Suprapubic skin (tissue), 4 donors: ENCODE measurements at regions not wholly inside any gene's neighbourhood (a gene's known extent, or its start where the extent isn't known, plus 50 kb on each side); places are given as distances from the start of the nearest gene placed in this dataset.

Experiments
- DNase-seq, 2 donors: peaks; one replicate each; pipeline ENCODE4 v3.0.0-alpha.2; 2019; ENCODE audit warnings: low spot score in 2 of 2
- H3K27ac ChIP-seq: fragments of 200-600 bp; sonication (generic); one replicate; pipeline ENCODE4 v1.5.1; 2019
- H3K27me3 ChIP-seq: fragments of 200-600 bp; sonication (generic); one replicate; pipeline ENCODE4 v1.5.1; 2019
- H3K36me3 ChIP-seq: fragments of 200-600 bp; sonication (generic); one replicate; pipeline ENCODE4 v1.5.1; 2019
- H3K4me1 ChIP-seq: fragments of 200-600 bp; sonication (generic); one replicate; pipeline ENCODE4 v1.5.1; 2019
- H3K4me3 ChIP-seq: fragments of 200-600 bp; sonication (generic); one replicate; pipeline ENCODE4 v1.5.1; 2019; ENCODE audit warnings: mild to moderate bottlenecking
- H3K9me3 ChIP-seq: fragments of 200-600 bp; sonication (generic); one replicate; pipeline ENCODE4 v1.5.1; 2019
- CTCF ChIP-seq, 2 donors: fragments of 200-600 bp in 1 of 2; fragments of 450-650 bp in 1 of 2; sonication (generic) in 1 of 2; IDR thresholded peaks; one replicate each; pipeline ENCODE4 v1.5.1; 2016 to 2019; ENCODE audit warnings: antibody characterized with exemption in 2 of 2, mild to moderate bottlenecking in 1 of 2, moderate library complexity in 1 of 2
- EP300 ChIP-seq: sonication (generic); formaldehyde crosslinking; IDR thresholded peaks from one replicate; pipeline ENCODE4 v1.6.1; 2017; ENCODE audit warnings: antibody characterized with exemption
- POLR2A ChIP-seq, 2 donors: fragments of 450-650 bp; IDR thresholded peaks; one replicate each; pipeline ENCODE4 v1.6.1; 2017; ENCODE audit warnings: antibody characterized with exemption in 2 of 2, mild to moderate bottlenecking in 2 of 2, moderate library complexity in 2 of 2
- POLR2AphosphoS5 ChIP-seq, 3 donors: sonication (generic); formaldehyde crosslinking; IDR thresholded peaks; one replicate each; pipeline ENCODE4 v1.6.1; 2017; ENCODE audit warnings: antibody characterized with exemption in 3 of 3
- WGBS: methylation state at CpG from one replicate; pipeline ENCODE4 v1.1.5; 2018; 5-methylcytosine and 5-hydroxymethylcytosine counted together

GRCh38 chr13:47472516-47472915, 528.6 kb downstream of the SUCLA2 start:
- DNase-seq: no peak
- no peaks in the 10 kb centered on the region for H3K4me1 ChIP-seq
- TF ChIP-seq POLR2AphosphoS5 (IDR thresholded peaks at IDR 0.05) (no peak), CTCF (IDR thresholded peaks at IDR 0.05) (no peak)
- H3K4me3 ChIP-seq: no peak overlapping the region
- no peak overlapping the region for H3K27ac ChIP-seq
- H3K27me3 ChIP-seq: no peaks in the 10 kb centered on the region
- WGBS: 27% methylated on average over 2 of the region's 2 CpGs
- no peaks in the 10 kb centered on the region for H3K9me3 ChIP-seq
- no peaks in the 10 kb centered on the region for H3K36me3 ChIP-seq

GRCh38 chr13:47463726-47464125, 537.3 kb downstream of the SUCLA2 start:
- WGBS: 55% methylated on average over 2 of the region's 6 CpGs
- Histone ChIP-seq H3K27ac (no peak overlapping the region), H3K4me3 (no peak overlapping the region), H3K36me3 (no peaks in the 10 kb centered on the region), H3K27me3 (no peaks in the 10 kb centered on the region), H3K9me3 (no peaks in the 10 kb centered on the region), H3K4me1 (no peaks in the 10 kb centered on the region)
- no peak for DNase-seq
- no peak for TF ChIP-seq POLR2A (IDR thresholded peaks at IDR 0.05)
- TF ChIP-seq POLR2AphosphoS5 (IDR thresholded peaks at IDR 0.05): no peak
- TF ChIP-seq CTCF (IDR thresholded peaks at IDR 0.05): no peak
- TF ChIP-seq EP300: no peak

DNA sequence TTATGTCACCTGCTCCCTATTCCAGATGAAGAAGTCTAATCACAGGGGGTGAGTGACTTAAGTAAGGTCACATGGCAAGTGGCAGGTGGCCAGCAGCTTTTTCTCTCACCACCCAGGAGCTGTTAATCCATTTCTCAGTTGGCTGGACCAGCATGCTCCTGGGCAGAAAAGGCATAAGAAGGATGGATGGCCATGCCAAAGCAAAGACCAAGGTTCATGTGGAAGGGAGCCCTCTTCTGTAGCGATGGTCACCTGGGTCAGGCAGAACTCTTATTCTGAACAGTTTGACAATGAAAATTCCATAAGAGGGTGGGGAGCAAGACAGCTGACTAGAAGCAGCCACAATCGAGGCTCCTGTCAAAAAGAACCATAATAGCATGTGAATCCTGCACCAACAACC, 538.1 kb downstream of the SUCLA2 start:
- Histone ChIP-seq H3K9me3 (no peaks in the 10 kb centered on the region), H3K36me3 (no peaks in the 10 kb centered on the region), H3K4me1 (no peaks in the 10 kb centered on the region), H3K27ac (no peak overlapping the region), H3K27me3 (no peaks in the 10 kb centered on the region), H3K4me3 (no peak overlapping the region)
- DNase-seq: no peak
- WGBS: 82% methylated on average over 2 of the region's 2 CpGs
- no peak for TF ChIP-seq POLR2AphosphoS5 (IDR thresholded peaks at IDR 0.05)
- no peak for TF ChIP-seq POLR2A (IDR thresholded peaks at IDR 0.05)
- TF ChIP-seq CTCF (IDR thresholded peaks at IDR 0.05): no peak
- TF ChIP-seq EP300: no peak

DNA sequence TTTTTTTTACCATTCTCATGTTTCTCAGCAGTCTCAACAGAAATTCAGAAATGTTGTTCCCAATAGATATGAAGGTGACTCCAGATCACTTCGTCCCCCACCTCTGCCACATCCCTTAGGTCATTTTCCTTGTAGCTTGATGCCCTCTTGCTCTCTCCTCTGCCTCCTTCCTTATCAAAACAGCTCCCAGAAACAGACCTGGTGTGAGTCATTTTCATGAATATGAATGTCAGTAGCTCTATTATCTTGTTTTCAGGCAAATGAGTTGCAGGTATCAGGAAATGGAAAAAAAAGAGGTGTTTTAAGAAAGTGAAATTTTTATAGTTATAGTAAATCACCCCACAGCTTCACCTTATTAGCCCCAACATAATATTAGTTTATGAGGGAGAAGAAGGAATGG, 539.3 kb downstream of the SUCLA2 start:
- H3K4me3 ChIP-seq: no peak overlapping the region
- 83% methylated on average over 1 of the region's 1 CpG for WGBS
- no peak for DNase-seq
- TF ChIP-seq CTCF (IDR thresholded peaks at IDR 0.05) (no peak), POLR2AphosphoS5 (IDR thresholded peaks at IDR 0.05) (no peak), POLR2A (IDR thresholded peaks at IDR 0.05) (no peak), EP300 (no peak)
- H3K27ac ChIP-seq: no peak overlapping the region
- no peaks in the 10 kb centered on the region for H3K4me1 ChIP-seq
- no peaks in the 10 kb centered on the region for H3K36me3 ChIP-seq
- H3K27me3 ChIP-seq: no peaks in the 10 kb centered on the region
- H3K9me3 ChIP-seq: no peaks in the 10 kb centered on the region

DNA sequence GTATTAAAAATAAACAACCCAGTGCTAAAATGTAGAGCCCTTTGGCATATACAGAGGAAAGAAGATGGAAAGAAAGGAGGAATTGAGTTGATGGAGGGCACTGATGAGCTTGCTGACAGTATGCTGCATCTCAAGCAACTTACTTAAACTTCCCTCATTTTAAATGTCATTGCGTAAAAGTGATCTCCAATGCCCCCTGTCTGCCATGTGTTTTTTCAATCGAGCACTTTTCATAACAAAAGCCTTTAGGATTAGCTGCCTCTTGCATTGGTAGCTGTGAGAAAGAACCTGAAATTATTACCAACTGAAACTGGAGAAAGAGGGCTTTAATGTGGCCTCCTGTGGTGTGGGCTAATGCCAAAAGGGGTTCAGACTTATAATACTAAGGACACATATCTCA, 541.6 kb downstream of the SUCLA2 start:
- Histone ChIP-seq H3K4me1 (no peaks in the 10 kb centered on the region), H3K27me3 (no peaks in the 10 kb centered on the region), H3K36me3 (no peaks in the 10 kb centered on the region), H3K27ac (no peak overlapping the region), H3K4me3 (no peak overlapping the region), H3K9me3 (no peaks in the 10 kb centered on the region)
- TF ChIP-seq POLR2AphosphoS5 (IDR thresholded peaks at IDR 0.05) (no peak), POLR2A (IDR thresholded peaks at IDR 0.05) (no peak), EP300 (no peak), CTCF (IDR thresholded peaks at IDR 0.05) (no peak)
- WGBS: 29% methylated on average over 2 of the region's 2 CpGs
- DNase-seq: no peak
